GM18502 (cell line): ENCODE measurements at regions not wholly inside any gene's neighbourhood (a gene's known extent, or its start where the extent isn't known, plus 50 kb on each side); places are given as distances from the start of the nearest gene placed in this dataset.

ENCODE experiments used
- ATAC-seq: cut with Tn5 transposase; IDR thresholded peaks from one replicate; pipeline ENCODE4 v1.9.1; 2021; ENCODE audit warnings: mild to moderate bottlenecking; ENCODE audit not compliant: unreplicated experiment, poor library complexity

- no peak for ATAC-seq
These were observed 142.6 kb downstream of the RPLP1 start for GRCh38 chr15:69595009-69595791.

GRCh38 chr15:69597061-69597592 lies 144.5 kb downstream of the RPLP1 start:
- no peak for ATAC-seq

- ATAC-seq = no peak
These were observed 146.7 kb downstream of the RPLP1 start for GRCh38 chr15:69599271-69599670.

- no peak for ATAC-seq
These were observed 148.0 kb downstream of the RPLP1 start for GRCh38 chr15:69600556-69601085.

- ATAC-seq = no peak
These were observed 149.3 kb downstream of the RPLP1 start for GRCh38 chr15:69601711-69602504.

GRCh38 chr15:69602921-69603320 lies 150.3 kb downstream of the RPLP1 start:
- no peak for ATAC-seq

GRCh38 chr15:69603369-69604071 lies 150.9 kb downstream of the RPLP1 start:
- no peak for ATAC-seq

GRCh38 chr15:69604072-69604411 lies 151.4 kb downstream of the RPLP1 start:
- ATAC-seq = no peak

GRCh38 chr15:69606144-69606543 lies 153.5 kb downstream of the RPLP1 start:
- ATAC-seq = no peak

- ATAC-seq = no peak
These were observed 154.4 kb downstream of the RPLP1 start for GRCh38 chr15:69606921-69607500.

GRCh38 chr15:69608661-69609060 lies 156.0 kb downstream of the RPLP1 start:
- ATAC-seq = no peak

- no peak for ATAC-seq
These were observed 156.6 kb downstream of the RPLP1 start for GRCh38 chr15:69609176-69609575.

GRCh38 chr15:69609776-69610175 lies 157.2 kb downstream of the RPLP1 start:
- no peak for ATAC-seq

GRCh38 chr15:69610277-69610676 lies 157.7 kb downstream of the RPLP1 start:
- no peak for ATAC-seq

- no peak for ATAC-seq
These were observed 158.2 kb downstream of the RPLP1 start for GRCh38 chr15:69610858-69611257.

GRCh38 chr15:69612112-69612511 lies 159.5 kb downstream of the RPLP1 start:
- ATAC-seq = no peak

- ATAC-seq = no peak
These were observed 160.6 kb downstream of the RPLP1 start for GRCh38 chr15:69613182-69613581.

GRCh38 chr15:69613988-69614387 lies 161.4 kb downstream of the RPLP1 start:
- no peak for ATAC-seq

GRCh38 chr15:69615736-69616135 lies 163.1 kb downstream of the RPLP1 start:
- no peak for ATAC-seq

GRCh38 chr15:69616558-69616957 lies 163.9 kb downstream of the RPLP1 start:
- ATAC-seq = no peak
